ENCODE measurements at regions not wholly inside any gene's neighbourhood (a gene's known extent, or its start where the extent isn't known, plus 50 kb on each side); places are given as distances from the start of the nearest gene placed in this dataset.

DNA sequence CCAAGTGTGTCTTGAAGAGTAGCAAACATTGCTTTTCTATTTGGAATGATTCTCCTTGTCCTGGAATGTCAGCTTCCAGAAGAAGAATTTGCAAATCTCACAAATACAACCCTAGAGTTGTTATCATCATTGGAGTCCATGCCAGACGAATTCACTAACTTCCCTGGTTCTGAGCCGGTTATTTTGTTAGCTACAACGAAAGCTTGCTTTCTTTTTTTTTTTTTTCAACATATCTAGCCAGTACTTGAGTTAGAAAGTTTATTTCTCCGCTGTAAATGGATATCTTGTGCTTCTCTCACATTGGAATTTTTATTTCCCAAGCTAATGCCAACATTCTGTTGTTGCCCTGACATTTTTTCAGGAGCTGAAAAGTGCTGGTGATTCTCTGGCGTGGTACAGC lies 138.1 kb upstream of the POM121L12 start:
- DNase-seq (ENCODE audit: low read depth) = no peak

DNA sequence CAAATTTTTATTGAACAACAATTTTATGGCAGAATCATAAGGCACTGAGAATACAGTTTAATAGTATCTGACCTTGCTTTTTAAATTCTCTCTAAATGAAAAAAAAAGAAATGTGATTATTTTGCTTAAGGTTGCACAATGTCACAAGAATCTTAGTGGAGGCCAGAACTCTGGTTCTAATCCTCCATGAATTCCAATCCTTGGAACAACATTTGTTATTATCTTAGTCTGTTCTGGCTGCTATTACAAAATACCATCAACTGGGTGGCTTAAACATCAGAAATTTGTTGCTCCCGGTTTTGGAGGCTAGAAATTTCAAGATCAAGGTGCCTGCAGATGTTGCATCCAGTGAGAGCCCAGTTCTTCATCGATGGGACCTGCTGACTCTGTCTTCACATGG lies 158.2 kb upstream of the POM121L12 start:
- no peak for DNase-seq (ENCODE audit: low read depth)

DNA sequence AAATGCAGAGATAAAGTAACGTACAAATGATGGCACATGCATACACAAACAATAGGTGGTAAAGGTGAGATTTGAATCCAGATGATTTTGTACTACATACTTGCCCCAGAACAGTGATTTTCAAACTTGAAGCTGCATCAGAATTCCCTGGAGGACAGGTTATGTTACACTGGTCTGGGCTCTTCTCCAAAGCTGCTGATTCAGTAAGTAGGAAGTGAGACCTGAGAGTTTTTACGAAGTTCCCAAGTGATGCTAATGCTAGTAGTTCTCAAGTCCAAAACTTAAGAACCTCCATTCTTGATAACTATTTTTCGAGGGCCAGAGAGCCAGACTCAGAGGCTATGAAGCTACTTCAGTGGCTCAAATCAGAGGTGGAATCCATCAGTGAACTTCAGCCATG lies 159.0 kb upstream of the POM121L12 start:
- no peak for DNase-seq (ENCODE audit: low read depth)

GRCh38 chr7:52863652-52864051 lies 171.8 kb upstream of the POM121L12 start:
- no peak for DNase-seq (ENCODE audit: low read depth)

DNA sequence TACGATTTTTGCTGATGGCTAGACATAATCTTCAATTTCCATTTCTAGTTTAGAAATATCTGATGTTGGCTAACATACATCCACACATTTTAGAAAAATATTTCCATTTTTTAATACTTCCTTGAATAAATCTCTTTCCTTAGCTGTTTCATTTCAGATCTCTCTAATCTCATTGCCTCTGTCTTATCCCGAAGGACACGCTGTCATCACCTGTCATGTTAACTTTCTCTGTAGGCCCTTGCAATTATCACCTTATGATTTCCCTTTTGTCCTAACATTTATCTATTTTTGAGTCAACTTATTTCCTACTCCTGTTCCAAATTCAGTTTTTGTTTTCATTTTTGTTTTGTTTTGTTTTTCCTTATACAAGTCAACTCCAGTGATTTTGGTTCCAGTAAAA lies 173.1 kb upstream of the POM121L12 start:
- no peak for DNase-seq (ENCODE audit: low read depth)

- no peak for DNase-seq (ENCODE audit: low read depth)
These were observed 178.1 kb upstream of the POM121L12 start for GRCh38 chr7:52857367-52857766.

DNA sequence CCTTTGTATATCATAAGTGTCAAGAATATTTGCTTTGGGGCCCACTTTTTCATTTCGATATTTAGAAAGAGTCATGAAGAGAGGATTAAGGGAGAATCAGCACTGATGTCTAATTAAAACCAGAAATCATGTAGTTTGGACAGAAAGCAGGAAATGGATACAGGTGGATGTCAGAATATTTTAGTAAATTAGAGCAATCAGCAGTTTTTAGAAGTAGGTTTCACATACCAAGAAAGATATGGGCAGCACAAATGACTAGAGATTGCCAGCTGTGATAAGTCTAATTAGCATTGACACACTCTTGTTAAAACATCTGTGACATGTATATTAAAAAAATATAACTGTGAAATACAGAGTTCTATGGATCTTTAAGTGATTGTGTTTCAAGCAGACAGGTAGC lies 180.8 kb upstream of the POM121L12 start:
- no peak for DNase-seq (ENCODE audit: low read depth)

DNA sequence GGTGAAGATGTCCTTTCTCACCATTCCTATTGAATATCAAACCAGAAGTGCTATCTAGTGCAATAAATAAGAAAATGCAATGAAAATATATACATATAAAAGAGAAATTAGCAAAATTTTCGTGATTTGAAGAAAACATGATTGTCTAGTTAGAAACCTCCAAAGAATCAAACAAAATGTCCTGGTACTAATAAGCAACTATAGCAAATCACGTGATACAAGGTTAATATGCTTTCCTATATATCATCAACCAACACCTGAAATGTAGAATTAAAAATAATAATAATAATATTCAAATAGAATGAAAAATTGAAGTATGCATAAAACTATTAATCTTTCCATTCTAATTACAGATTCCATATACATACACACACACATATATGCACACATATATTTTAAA lies 183.9 kb upstream of the POM121L12 start:
- no peak for DNase-seq (ENCODE audit: low read depth)

- DNase-seq (ENCODE audit: low read depth) = no peak
These were observed 192.0 kb upstream of the POM121L12 start for GRCh38 chr7:52843436-52843835.

DNA sequence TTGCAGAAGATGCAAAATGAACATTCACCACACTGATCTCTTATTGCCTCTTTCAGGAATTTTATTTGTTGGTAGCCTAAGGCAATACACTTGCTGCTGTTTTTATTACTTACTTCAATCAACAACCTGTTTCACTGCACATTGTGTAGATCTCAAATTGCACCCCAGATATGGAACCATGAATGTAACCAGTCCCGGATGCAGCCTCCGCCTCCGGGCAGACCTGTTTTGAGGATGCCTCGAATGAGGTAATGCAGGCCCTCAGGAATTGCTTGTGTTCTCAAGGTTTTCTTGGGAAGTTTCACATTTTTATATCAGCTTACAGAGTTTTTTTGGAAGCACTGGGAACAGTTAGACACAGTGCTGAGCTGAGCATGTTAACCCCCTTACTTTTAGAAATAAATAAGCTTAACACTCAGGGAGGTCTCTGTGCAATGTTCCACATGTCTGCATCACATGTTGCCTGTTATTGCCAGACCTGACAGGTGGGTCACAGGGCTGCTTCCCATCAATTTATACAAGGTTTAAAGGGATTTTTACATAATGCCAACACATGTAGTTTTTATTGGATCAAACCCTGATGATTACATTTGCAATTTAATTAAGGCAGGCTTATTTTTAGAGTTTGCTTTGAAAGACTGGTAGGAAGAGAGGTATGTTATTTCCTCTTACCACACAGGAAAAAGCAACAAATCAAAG lies 193.1 kb upstream of the POM121L12 start:
- no peak for DNase-seq (ENCODE audit: low read depth)

DNA sequence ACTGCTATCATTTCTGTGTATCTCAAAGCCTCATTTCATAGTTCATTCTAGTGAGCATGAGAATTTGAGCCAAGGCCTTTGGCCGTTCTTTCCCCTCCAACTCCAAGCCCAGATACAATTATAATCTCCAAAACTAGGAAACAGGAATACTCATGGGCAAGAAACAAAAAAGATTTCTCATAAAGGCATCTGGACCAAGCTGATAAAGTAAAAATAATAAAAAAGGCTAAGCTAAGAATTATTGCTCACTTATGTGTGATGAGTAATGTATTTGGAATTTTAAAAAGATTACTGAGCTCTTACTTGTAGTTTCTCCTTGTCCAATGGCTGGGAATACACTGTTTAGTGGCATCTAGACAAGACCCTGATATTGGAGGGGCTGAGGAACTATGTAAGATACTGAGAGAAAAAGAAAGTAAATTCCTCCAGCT lies 196.4 kb upstream of the POM121L12 start:
- no peak for DNase-seq (ENCODE audit: low read depth)

- DNase-seq (ENCODE audit: low read depth) = no peak
These were observed 204.1 kb upstream of the POM121L12 start for GRCh38 chr7:52831321-52831720.

GRCh38 chr7:52830801-52831200 lies 204.6 kb upstream of the POM121L12 start:
- DNase-seq (ENCODE audit: low read depth) = no peak

DNA sequence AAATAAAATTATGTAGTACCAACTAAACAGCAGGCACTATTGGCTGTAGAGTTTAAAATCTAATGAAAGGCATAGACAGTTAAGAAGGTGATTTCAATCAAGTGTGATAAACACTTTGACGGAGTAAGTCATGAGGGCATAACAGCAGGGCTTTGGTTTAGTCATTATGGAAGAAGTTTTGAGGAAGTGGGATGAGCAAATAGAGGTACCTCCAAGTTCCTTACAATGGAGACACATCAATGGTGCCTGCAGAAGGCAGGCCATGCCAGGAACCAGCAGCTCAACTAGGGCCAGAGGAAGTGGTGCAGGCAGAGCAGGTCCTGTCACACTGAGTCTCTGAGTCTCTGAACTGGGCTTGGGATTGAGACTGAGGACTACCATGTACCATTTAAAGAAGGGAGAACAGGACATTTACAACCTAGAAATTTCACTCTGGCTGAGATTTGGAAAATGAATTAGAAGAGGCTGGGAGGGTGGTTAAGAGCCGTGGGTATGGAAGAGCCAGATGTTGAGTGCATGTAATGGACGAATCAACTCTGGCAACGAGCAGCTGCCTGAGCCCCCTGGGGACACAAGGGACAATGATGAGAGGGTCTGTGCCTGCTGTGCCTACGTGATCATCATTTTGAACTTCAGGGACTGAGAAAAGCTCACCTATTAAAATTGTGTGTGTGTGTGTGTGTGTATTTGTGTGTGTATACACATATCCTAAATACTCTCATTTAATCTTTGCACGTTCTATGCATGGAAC lies 208.7 kb upstream of the POM121L12 start:
- DNase-seq (ENCODE audit: low read depth) = no peak

DNA sequence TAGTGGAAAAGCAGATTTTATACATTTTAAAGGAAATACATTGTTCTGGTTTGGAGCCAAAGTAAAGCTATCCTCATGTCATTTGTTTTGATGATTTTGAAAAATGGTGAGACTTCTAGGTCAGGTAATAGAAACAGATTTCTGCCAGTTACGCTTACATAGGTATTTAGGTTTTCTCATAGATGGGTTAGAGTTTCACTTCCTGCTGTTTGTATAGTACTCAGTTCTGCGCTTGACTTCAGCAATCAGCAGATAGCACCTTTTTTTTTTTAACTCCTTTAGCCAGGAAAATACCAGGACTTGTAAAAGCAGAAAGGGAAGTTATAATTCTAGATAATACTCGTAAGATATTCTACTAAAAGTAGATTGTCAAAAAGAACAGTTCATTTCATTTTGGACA lies 209.8 kb upstream of the POM121L12 start:
- no peak for DNase-seq (ENCODE audit: low read depth)

GRCh38 chr7:52811537-52811936 lies 223.9 kb upstream of the POM121L12 start:
- DNase-seq (ENCODE audit: low read depth) = no peak

DNA sequence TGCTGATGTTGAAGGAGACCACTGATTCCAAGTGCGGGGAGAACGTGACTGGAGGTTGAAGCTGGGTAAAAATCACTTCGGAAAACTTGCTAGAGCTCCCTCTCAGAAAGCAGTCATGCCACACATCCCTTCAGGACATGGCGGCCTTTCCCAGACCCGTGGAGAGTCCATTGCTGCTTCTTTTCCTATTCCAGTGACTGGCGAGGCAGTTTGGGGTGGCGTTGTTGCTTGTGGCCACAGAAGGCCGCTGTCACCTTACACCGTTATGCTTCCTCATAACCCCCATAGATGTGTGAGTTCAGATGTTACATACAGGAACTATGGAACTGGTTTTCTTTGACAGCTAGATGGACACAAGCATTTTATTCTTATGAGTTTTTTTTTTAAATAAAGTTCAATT lies 235.6 kb upstream of the POM121L12 start:
- DNase-seq (ENCODE audit: low read depth) = no peak

- no peak for DNase-seq (ENCODE audit: low read depth)
These were observed 237.6 kb upstream of the POM121L12 start for GRCh38 chr7:52797801-52798200.

GRCh38 chr7:52794621-52795020 lies 240.8 kb upstream of the POM121L12 start:
- DNase-seq (ENCODE audit: low read depth) = no peak

- DNase-seq (ENCODE audit: low read depth) = no peak
These were observed 244.2 kb upstream of the POM121L12 start for GRCh38 chr7:52791176-52791700.

DNA sequence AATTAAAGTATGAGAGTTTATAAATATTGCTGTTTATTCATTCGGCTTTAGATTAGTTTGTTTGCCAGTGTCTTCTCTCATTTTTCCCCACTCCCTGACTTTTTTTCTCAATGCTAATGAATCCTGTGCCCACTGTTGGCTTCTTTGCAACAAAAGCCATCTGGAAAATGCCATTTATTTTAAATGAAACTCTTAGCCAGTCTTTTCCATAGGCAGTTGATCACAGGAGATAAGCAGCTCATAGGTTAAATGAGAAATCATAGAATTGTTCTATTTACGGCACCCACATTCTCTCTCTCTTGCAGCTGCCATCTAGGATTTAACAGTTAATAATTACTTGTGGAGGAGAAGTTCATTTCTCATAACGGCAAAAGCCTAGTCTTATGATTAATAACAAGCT lies 249.3 kb upstream of the POM121L12 start:
- no peak for DNase-seq (ENCODE audit: low read depth)

- no peak for DNase-seq (ENCODE audit: low read depth)
These were observed 253.1 kb upstream of the POM121L12 start for GRCh38 chr7:52782348-52782747.

- no peak for DNase-seq (ENCODE audit: low read depth)
These were observed 254.2 kb upstream of the POM121L12 start for GRCh38 chr7:52781250-52781649.
